NCI-H2196 treated with DMSO at 0.1 percent for 48 hours (cell line): ENCODE measurements at regions not wholly inside any gene's neighbourhood (a gene's known extent, or its start where the extent isn't known, plus 50 kb on each side); places are given as distances from the start of the nearest gene placed in this dataset.

Experiments used
- DNase-seq: peaks from one replicate; lab custom pipeline; 2025; ENCODE audit not compliant: unreplicated experiment; lab: John Stamatoyannopoulos, UW

DNA sequence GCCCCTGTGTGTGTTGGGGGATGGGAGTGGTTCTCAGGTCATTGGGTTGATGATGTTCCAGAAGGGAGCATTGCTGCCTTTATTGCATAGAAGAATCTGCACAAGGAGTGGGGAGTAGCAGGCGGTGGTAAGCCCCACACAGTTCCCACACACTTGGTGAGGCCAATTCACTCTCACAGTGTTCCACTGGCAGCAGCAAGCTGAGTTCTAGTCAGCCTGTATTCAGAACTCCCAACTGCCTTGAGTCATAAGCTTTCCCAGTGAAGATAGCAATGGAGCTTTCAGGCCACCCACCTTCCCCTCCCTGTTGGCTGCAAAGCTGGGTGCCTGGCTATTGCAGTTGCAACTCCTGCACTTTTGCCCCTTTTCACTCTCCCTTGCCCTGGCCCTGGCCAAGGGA is 181.1 kb upstream of the RBMS3 start:
- DNase-seq, result no peak

DNA sequence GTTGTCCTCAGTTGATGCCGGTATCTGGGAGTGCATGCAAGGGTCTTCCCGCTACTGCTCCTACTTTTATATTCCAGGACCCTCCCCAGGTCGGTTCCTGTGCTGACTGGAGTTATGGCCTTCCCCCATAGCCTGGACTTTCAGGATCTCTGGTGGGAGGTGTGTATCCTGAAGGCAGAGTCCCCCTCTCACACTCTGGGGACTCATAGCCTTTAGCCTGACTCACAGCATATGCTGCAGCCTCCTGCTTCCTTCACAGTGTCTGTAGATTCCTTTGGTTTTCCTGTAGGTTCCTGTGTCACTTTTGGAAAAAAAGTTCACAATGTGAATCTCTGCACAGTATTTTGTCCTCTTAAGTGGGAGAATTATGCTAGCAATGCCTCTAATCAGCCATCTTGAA is 180.6 kb upstream of the RBMS3 start:
- no peak for DNase-seq

DNA sequence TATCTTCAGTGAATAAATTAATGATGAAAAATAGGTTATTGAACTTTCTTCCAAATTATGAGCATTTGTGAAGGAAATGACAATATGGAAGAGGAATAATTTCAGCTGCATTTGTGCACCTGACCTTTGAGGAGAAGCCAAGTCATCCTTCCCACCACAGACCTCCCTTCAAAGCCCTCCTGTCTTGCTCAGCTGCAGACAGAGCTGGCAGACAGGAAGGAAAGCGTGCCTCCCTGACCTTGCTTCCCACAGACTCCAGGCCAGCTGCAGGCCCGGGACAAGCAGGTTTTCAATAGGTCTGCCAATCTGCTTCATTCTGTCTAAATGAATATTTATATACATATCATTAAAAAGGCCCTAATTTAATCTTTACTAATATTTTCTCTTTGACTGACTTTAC is 152.9 kb upstream of the RBMS3 start:
- DNase-seq, result no peak

DNA sequence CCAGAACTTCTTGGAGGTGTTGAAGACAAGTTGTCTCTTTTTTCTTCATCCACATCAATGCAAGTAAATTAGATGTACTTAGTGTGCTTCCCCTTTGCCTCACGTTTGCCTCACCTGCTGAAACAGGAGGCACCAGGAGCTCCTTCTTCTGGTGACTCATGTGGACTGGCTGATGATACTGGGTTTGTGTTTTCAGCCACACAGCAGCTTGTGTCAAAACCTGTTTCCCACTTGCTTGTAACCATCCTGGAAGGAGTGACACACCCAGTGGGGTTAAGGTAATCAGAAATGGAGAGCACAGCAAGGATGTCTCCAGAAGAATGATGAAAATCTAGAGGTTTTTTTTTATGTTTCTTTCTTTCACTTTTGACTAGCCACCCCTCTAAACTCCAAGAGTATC is 143.3 kb upstream of the RBMS3 start:
- DNase-seq, result no peak

DNA sequence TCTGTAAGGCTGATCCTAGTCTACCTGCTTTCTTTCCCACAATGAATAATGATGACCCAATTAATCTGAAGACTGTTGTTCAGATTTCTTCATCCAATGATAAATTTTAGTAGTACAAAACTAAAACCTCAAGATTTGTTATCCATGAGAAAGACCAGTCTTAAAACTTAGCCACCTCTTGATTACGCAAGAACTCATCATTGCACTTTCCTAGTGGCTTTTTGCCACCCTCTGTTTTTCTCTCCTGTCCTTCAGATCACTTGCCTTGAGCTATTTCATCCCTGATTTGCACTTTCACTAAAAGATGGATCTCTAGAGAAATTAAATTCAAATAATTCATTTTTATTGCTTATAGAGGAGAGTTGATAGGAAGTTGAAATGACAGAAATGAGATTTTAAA is 142.7 kb upstream of the RBMS3 start:
- no peak for DNase-seq

DNA sequence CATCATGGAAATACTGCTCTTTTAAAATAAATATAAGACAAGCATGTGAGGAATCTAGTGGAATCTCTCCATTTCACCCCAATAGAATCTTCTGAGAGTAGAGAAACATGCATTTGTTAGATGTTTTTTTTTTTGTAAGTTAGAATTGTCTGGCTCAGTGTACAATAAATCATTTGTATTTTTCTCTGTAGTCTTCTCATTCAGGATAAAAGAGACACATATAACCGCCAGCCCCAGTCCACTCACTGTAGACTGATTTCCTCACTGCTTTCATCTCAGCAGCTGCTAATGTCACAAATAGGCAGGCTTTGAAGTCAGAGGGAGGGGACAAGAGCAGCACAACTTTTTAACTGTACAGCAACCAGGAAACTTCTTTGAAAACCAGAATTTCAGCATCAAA is 140.2 kb upstream of the RBMS3 start:
- no peak for DNase-seq

DNA sequence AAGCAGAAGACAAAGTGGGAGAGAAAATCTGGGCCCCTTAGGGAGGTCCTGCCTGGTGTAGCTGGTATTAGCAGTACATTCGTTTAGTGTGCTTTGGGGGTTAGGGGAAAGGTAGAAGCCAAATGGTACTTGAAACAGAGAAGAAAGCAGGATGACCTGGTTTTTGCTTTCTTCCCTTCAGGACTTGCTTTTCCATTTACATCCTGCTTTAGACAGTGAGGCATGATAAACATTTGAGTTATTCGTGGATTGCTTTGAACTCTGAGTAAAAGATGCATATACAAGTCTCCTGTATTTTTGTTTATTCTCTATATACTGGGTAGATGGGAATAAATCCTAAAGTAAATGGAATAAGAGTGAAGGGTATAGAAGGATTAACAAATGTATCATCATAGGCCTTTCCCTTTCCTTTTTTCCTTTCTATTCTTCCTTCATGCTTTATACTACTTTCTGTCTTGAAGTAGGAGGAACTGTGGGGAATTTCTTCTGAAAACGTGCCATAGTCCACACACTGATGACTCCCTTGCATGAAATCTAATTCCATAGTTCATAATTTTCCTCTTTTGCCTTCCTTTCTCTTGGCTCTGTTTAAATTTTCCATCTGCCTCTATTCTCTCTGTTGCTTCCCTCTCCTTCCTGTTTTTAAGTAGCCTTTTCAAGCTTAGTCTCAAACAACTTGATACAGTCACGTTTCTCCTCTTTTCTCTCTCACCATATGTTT is 139.5 kb upstream of the RBMS3 start:
- no peak for DNase-seq

DNA sequence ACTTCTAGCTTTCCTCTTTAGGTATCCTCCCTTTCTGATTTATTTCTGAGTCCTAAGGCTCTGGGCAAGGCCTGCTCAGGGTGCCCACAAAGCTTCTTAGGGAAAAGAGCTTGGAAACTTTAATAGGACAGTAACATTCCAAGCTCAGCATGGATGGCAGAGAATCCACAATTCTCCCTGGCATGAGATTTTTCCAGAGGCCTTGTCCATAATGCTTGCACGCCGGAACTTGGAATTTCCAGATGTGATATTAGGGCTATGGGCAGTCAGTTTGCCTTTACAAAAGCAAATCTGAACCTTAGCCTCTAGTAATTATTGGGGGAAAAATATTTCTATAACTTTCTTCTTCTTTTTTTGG is 139.0 kb upstream of the RBMS3 start:
- DNase-seq, result no peak

DNA sequence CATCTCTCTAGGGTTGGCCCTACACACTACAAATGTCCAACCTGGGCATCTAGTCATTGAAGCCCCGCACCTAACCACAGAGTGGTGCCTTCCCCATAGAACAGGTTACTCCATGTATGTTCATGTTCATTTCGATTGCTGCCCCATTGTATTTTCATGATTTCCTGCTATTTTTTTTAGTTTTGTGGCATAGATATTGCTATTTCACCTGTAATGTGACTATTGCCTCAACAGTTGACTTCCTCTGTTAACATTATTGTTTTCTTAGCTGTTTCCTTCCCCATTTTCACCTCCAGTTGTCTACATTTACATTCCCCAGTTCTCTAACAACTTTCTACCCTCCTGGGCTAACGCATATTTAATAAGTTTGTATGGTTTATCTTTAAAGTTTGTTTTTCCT is 137.7 kb upstream of the RBMS3 start:
- no peak for DNase-seq

DNA sequence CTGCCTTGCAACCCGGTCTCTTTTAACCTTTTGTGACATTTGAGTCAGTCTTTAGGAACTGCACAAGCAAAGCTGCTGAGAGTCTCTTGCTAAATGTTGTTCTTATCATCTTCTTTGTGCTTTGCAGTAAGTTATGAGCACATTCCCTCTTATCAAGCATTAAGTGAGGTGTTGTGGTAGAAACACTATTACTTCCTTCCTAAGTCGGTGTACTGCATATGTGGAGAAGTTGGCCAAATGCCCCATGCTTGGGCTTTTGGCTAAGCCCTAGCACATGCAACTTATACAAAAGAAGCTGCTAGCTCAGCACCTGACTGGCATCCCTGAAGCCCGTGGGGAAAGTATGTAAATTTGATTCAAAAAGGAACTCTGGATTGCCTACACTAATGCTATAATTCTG is 136.5 kb upstream of the RBMS3 start:
- DNase-seq, result no peak

DNA sequence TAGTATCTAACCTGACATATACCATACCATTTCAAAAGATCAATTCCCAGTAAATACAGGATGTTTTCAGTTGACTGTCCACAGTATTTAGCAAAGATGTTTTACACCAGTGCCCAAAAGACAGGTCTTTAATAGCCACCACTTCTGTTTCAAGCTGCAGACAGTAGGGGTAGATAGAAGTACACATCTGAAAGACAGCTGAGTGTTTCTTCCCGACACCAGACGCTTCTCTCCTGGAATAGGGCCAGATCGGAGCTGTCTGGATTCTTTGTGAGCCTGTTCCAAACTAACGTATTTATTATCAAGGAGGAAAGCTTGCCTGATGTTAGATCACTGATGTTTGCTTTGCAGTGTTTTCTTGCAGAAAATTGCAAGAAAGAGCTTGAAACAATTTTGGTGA is 136.1 kb upstream of the RBMS3 start:
- DNase-seq, result no peak

DNA sequence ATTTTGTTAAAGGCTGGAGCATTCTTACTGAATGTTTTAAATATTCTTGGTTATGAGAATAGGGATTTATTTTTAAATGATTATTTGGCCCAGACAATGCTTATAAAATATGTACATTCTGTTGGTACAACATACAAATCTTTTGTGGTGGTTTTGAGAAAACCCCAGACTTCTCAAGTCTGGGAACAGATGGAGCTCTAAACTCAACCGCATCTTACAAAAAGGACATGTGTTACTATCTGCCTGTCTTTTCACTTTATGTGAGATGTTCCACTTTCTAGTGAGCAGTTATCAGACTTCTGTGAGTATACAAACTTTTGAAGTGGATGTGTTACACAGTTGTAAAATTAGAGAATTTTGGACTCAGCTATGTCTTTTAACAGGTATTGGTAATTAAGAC is 135.5 kb upstream of the RBMS3 start:
- DNase-seq, result no peak

DNA sequence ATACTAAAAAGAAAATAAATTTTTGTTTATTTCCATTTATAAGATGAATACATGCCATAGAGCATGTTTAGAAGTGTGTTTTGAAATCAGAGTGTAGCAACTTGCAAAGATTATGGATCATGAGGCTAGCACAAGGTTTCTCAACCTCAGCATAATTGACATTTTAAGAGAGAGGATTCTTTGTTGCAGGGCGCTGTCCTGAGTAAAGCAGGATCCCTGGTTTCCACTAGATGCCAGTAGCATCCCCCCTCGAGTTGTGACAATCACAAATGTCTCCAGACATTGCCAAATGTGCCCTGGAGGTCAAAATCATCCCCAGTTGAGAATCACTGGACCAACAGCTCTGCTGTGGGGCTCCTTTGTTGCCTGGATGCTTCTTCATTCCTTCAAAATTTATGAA is 128.5 kb upstream of the RBMS3 start:
- DNase-seq, result no peak

DNA sequence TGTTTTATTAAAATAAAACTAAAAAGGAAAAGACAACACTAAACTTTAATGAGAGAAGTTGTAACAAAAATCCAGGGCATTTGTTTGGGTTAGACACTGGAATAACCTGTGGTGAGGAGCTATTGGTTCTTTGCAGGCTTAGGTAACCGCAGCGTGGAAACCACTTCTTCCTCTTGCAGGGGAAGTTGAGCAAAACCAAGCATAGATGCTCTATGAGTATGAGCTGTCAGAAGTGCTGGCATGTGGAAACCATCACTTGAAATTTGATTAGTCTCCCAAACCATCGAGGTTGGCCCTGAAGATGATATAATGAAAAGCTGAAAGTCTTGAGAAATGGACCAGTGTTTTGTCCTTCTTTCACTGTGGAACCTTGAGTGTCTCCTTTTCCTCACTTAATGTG is 127.1 kb upstream of the RBMS3 start:
- no peak for DNase-seq

DNA sequence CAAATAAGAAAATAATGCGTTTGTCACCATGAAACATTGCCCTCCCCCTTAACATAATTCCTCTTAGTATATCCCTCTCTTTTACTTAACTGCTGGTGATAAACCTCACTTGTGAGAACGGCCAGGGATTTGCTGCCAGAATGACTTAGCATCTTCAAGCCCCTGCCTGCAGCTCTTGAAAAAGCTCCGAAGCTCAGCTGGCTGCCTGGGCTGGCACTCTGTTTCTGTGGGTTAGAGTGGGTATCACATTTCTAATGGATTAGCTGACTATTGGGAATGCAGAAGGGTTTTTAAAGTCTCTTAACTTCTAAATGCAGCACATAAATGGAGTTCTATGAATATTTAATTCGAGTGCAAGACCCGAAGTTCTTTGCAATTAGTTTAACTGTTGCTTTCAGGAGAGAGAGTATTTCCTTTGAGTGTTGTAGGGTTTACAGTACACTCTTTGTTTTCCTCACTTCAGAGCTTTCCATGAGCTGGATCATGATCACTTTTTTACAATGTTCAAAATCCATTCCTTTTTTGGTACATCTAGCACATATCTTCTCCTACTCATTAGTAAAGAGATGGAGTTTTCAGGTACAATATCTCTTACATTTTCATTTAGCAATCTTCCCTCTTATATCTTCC is 124.7 kb upstream of the RBMS3 start:
- DNase-seq, result no peak

DNA sequence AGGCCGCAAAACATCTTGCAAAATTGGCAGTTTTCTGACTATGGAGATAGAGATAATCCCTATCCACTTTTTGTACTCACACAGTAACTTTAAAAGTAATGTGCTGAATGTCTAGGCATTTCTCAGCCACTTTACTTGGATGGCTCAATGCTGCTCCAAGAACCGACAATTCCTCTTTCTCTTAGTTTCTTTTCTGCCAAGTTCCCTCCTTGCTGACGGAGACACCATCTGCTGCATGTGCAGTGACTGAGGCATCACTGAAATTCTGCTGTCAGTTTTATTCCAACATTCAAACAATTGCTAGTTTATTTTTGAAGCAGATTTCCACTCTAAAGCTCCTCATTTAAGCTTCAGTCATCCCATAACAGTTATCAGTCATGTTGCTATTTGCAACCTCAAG is 116.0 kb upstream of the RBMS3 start:
- no peak for DNase-seq

DNA sequence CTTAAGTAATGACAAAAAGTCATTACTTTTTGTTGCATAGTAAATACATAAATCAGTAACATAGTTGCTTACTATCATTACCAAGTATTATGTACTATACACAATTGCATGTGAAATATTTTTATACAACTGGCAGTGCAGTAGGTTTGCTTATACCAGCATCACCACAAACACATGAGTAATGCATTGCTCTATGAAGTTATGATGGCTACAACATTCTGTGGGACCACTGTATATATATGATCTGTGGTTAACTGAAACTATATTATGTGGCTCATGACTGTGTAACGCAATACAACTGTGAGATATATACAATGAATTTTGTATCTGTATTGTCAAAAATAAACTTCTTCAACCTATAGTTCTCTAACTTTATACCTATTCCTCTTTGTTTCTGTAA is 113.7 kb upstream of the RBMS3 start:
- DNase-seq, result no peak

DNA sequence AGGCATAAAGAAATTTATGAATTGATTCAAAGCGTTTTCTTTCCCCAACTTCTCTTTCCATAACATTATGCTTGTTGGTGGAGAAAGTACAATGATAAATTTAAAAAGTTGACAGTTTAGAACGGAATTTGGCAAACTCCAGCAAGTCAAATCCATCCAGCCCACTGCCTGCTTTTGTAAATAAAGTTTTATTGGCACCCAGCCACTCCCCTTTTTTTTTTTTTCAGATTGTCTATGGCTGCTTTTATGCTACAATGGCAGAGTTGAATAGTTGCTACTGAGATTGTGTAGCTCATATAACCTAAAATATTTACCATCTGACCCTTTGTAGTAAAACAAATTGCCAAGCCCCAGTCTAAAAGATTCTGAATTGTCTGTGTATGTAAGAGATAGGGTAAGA is 112.8 kb upstream of the RBMS3 start:
- DNase-seq, result no peak

DNA sequence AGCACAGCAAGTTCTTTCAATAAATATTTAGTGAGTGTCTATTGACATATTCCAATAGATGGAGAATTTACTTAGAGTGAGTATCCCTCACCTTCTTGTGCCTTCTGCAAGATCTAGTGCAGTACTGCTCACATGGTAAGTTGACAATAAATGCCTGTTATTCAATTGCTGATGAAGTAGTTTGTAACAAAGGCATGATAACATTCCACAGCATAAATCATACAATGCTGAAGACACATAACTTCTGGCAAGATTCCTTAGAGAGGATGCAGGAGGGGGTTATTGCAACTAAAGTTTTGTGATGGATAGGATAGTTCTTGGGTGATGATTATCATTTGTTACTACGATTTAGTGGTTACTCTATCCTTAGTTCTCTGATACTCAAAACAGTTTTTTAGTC is 112.2 kb upstream of the RBMS3 start:
- DNase-seq, result no peak

DNA sequence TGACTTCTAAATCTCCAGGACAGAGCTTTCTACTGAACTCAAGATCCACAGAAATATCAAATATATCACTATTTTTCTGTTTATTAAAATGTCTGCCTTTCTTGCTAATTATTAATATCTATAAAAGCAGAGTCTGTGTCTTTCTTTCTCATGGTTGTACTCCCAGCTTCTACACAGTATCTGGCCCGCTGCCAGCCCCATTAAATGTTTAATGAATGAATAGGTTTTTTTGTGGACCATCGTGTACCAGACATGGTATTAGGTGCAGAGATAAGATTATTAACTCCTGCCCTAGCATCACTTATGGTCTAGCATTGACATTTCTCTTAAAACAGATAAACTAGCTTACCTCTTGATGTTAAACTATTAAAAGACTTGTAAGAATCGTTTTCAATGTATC is 111.4 kb upstream of the RBMS3 start:
- no peak for DNase-seq

DNA sequence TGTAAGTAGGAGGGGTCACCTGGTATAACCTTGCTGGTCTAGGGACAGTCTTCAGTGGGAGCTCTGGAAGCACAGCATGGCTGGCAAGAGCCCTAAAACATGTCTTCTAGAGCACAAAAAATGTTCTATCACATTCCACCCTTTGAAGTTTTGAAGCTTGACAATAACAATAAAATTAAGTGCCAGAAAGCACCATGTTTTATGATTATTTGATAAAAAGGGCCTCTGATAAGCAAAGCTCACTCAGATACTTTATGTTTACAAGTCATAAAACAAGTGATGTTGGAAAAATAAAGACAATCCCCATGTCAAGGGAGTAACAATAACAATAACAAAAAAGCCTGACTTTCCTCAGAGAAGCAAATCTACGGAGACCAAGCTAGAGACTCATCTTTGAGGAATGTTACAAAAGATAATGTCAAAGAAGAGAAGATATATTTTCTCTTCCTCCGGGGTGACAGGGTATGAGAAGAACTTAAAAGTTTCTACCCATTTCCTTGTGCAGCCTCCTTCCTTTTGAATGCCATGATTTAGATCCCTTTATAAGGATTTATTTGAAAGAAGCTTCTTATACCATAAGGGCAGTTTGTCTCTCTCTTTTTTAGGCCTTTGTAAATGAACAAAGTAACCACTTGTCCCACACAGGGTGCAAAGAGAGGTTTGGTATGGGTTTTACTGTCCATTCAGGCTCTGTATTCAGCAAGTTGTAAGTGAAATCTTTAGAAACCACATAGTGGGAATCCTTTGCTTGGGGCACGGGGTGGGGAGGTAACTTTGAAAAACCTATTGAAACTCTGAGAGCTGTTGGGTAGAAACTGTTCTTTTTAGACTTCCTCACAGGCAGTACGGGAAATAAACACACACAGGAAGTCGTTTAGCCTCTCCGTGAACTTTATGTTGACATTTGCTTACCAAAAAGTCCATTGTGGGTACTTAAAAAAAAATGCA is 109.6 kb upstream of the RBMS3 start:
- no peak for DNase-seq

DNA sequence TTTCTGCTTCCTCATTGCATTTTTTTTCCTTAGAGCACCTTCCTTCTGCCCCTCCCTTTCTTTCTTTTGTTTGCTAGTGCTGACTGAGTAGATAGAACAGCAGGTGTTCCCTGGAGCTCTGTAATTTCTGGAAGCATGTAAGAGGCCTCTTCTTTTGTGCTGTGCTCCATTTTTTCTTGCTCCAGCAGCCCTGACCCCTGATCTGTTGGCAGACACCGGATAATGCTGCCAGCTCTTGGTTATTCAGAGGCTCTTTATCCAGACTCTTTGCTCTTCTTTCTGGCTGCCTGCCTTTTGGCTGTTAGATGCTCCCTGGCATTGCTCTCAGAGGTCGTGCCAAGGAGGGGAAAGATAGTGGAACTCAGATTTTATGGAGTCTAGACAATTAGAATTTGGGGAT is 104.4 kb upstream of the RBMS3 start:
- peak; percentile 48 for DNase-seq
